H1 (cell line): ENCODE measurements at regions not wholly inside any gene's neighbourhood (a gene's known extent, or its start where the extent isn't known, plus 50 kb on each side); places are given as distances from the start of the nearest gene placed in this dataset.

ENCODE experiments used
- CTCF ChIP-seq, 3 experiments: IDR thresholded peaks; 1 replicate in 2 of 3; 2 replicates in 1 of 3; pipeline versions ENCODE4 v1.5.1 to v1.6.1; 2011; ENCODE audit warnings: low read length in 3 of 3, mild to moderate bottlenecking in 3 of 3, inconsistent platforms in 2 of 3, low read depth in 1 of 3, moderate library complexity in 1 of 3; ENCODE audit not compliant: insufficient read depth in 1 of 3; ENCODE audit errors: control extremely low read depth in 1 of 3
- SUZ12 ChIP-seq: fragments of 200-600 bp; sonication (generic); IDR thresholded peaks from 2 replicates; pipeline ENCODE4 v1.6.1; 2012; ENCODE audit warnings: mild to moderate bottlenecking, inconsistent platforms, low read length, moderate library complexity, mixed read lengths

- TF ChIP-seq CTCF (IDR thresholded peaks at IDR 0.05; ENCODE audit: control extremely low read depth in 1 of 3, insufficient read depth in 1 of 3, low read depth in 1 of 3, low read length in 3 of 3): no peak
- TF ChIP-seq SUZ12: no peak
Observed at GRCh38 chrX:39862963-39863362, 234.8 kb downstream of the BCOR start.
